ENCODE measurements at regions not wholly inside any gene's neighbourhood (a gene's known extent, or its start where the extent isn't known, plus 50 kb on each side); places are given as distances from the start of the nearest gene placed in this dataset.

- Histone ChIP-seq H3K27me3 (ENCODE audit: insufficient read depth, low read length) (no peaks in the 10 kb centered on the region), H3K23ac (ENCODE audit: insufficient read length, low read depth, low read length) (no peak overlapping the region), H3K4me2 (ENCODE audit: insufficient read depth, insufficient read length, low read length) (no peak overlapping the region), H3K18ac (ENCODE audit: insufficient read length, low read depth, low read length) (no peak overlapping the region), H2BK15ac (ENCODE audit: low read depth, low read length) (no peak overlapping the region), H2AFZ (ENCODE audit: low read length) (no peak overlapping the region), H3K4me1 (ENCODE audit: insufficient read depth, low read length) (no peaks in the 10 kb centered on the region), H2BK12ac (ENCODE audit: insufficient read length, low read depth, low read length) (no peak overlapping the region), H2BK20ac (ENCODE audit: low read depth, low read length, poor library complexity, severe bottlenecking) (no peak overlapping the region), H2BK120ac (ENCODE audit: low read depth, low read length, poor library complexity, severe bottlenecking) (no peak overlapping the region), H2AK5ac (ENCODE audit: insufficient read length, low read length) (no peak overlapping the region), H2BK5ac (ENCODE audit: insufficient read length, low read length) (no peak overlapping the region), H3K27ac (ENCODE audit: insufficient read length, low read depth, low read length) (no peak overlapping the region), H4K91ac (ENCODE audit: insufficient read length, low read depth, low read length) (no peak overlapping the region), H4K8ac (replicated peaks; ENCODE audit: insufficient read length, low read depth, low read length) (no peak overlapping the region), H3K56ac (ENCODE audit: insufficient read length, low read depth, low read length) (no peak overlapping the region), H3K14ac (ENCODE audit: insufficient read depth, low read length) (no peak overlapping the region), H3K9me3 (ENCODE audit: control insufficient read depth, low read depth, low read length) (no peaks in the 10 kb centered on the region), H4K5ac (ENCODE audit: insufficient read length, low read depth, low read length) (no peak overlapping the region), H3K79me2 (ENCODE audit: insufficient read depth, low read length) (no peaks in the 10 kb centered on the region), H3K4ac (ENCODE audit: low read depth, low read length) (no peak overlapping the region), H3T11ph (ENCODE audit: low read length) (no peak overlapping the region), H3K9ac (ENCODE audit: extremely low read depth, insufficient read length, low read length) (no peak overlapping the region), H3K23me2 (ENCODE audit: insufficient read length, low read depth, low read length, poor library complexity, severe bottlenecking) (no peaks in the 10 kb centered on the region), H4K20me1 (ENCODE audit: control insufficient read depth, insufficient read depth, insufficient read length) (no peaks in the 10 kb centered on the region), H3K79me1 (ENCODE audit: insufficient read depth, low read depth, low read length, poor library complexity, severe bottlenecking) (no peaks in the 10 kb centered on the region)
- no peak for DNase-seq
- 100% methylated on average over 1 of the region's 16 CpGs for WGBS (ENCODE audit: extremely low coverage, insufficient read length, low lambda C conversion rate)
- Mint-ChIP-seq H3K27ac (no peak overlapping the region), H3K36me3 (ENCODE audit: insufficient read depth in 1 of 3, low read depth in 3 of 3) (no peaks in the 10 kb centered on the region), H3K4me1 (peaks cover 0 to 7% of the 10 kb centered on the region in 2 experiments; a peak in 3 of 4 replicates), H3K9me3 (no peaks in the 10 kb centered on the region), H3K27me3 (ENCODE audit: low read depth) (peaks cover 5% of the 10 kb centered on the region), H3K4me3 (no peak overlapping the region; a peak in 2 of 5 replicates)
- TF ChIP-seq CTCF (conservative IDR thresholded peaks at IDR 0.05), result no peak
Observed at GRCh38 chr6:6834356-6835222, 246.1 kb downstream of the LY86 start.
